Memory B cell (primary cell): ENCODE measurements at regions not wholly inside any gene's neighbourhood (a gene's known extent, or its start where the extent isn't known, plus 50 kb on each side); places are given as distances from the start of the nearest gene placed in this dataset.
"Not testable (repeated sequence)": the region's sequence is repeated elsewhere in the genome, so short reads cannot be mapped to it uniquely, and the experiment has no call there.

Experiments used
- ATAC-seq: fragments of 150-1000 bp; cut with Tn5 transposase; 2 replicates; pipeline ENCODE4 v1.10.0; 2021; ENCODE audit warnings: low read depth, mild to moderate bottlenecking, moderate library complexity
- DNase-seq, 2 donors: peaks; one replicate each; pipeline ENCODE4 v3.0.0; 2022; ENCODE audit warnings: low spot score in 2 of 2
- H3K27ac Mint-ChIP-seq: one replicate; pipeline ENCODE4 v1.8.0; 2022; ENCODE audit warnings: mild to moderate bottlenecking, moderate library complexity, mixed read lengths
- H3K27me3 Mint-ChIP-seq: one replicate; pipeline ENCODE4 v1.8.0; 2022; ENCODE audit warnings: mixed read lengths
- H3K36me3 Mint-ChIP-seq: one replicate; pipeline ENCODE4 v1.8.0; 2022; ENCODE audit warnings: mild to moderate bottlenecking, mixed read lengths
- H3K4me1 Mint-ChIP-seq: one replicate; pipeline ENCODE4 v1.8.0; 2022; ENCODE audit warnings: mixed read lengths
- H3K4me3 Mint-ChIP-seq: one replicate; pipeline ENCODE4 v1.8.0; 2022; ENCODE audit warnings: mild to moderate bottlenecking, moderate library complexity, mixed read lengths
- H3K9me3 Mint-ChIP-seq: one replicate; pipeline ENCODE4 v1.8.0; 2022; ENCODE audit warnings: mixed read lengths

- Mint-ChIP-seq H3K4me3 (no peak overlapping the region), H3K9me3 (peaks cover 3% of the 10 kb centered on the region), H3K4me1 (peaks cover 11% of the 10 kb centered on the region)
Measured at GRCh38 chr14:50025776-50026175, 90.6 kb downstream of the VCPKMT start.

GRCh38 chr14:50026396-50026795, 90.0 kb downstream of the VCPKMT start:
- DNase-seq, result no peak
- no peak overlapping the region for H3K4me3 Mint-ChIP-seq
- no peak for ATAC-seq
- no peak overlapping the region for H3K27ac Mint-ChIP-seq
- H3K36me3 Mint-ChIP-seq, result peaks cover 35% of the 10 kb centered on the region
- H3K4me1 Mint-ChIP-seq, result peaks cover 5% of the 10 kb centered on the region
- H3K9me3 Mint-ChIP-seq, result peaks cover 3% of the 10 kb centered on the region
- no peaks in the 10 kb centered on the region for H3K27me3 Mint-ChIP-seq

More at GRCh38 chr14:50025776-50026175, 90.6 kb downstream of the VCPKMT start:
- no peaks in the 10 kb centered on the region for H3K27me3 Mint-ChIP-seq
- no peak overlapping the region for H3K27ac Mint-ChIP-seq
- no peak for DNase-seq
- ATAC-seq, result no peak
- H3K36me3 Mint-ChIP-seq, result peaks cover 33% of the 10 kb centered on the region

- ATAC-seq, result no peak
Measured at GRCh38 chr14:50027816-50028215, 88.6 kb downstream of the VCPKMT start.

GRCh38 chr14:50028458-50028857, 87.9 kb downstream of the VCPKMT start:
- no peaks in the 10 kb centered on the region for H3K27me3 Mint-ChIP-seq
- peaks cover 38% of the 10 kb centered on the region for H3K36me3 Mint-ChIP-seq
- peaks cover 3% of the 10 kb centered on the region for H3K9me3 Mint-ChIP-seq
- ATAC-seq, result no peak
- H3K4me3 Mint-ChIP-seq, result no peak overlapping the region
- peaks cover 4% of the 10 kb centered on the region for H3K4me1 Mint-ChIP-seq
- no peak for DNase-seq
- H3K27ac Mint-ChIP-seq, result no peak overlapping the region

More at GRCh38 chr14:50027816-50028215, 88.6 kb downstream of the VCPKMT start:
- peaks cover 40% of the 10 kb centered on the region for H3K36me3 Mint-ChIP-seq
- no peaks in the 10 kb centered on the region for H3K27me3 Mint-ChIP-seq
- DNase-seq, result no peak
- H3K9me3 Mint-ChIP-seq, result peaks cover 3% of the 10 kb centered on the region
- peak overlapping the region; percentile 21 for H3K27ac Mint-ChIP-seq
- peaks cover 4% of the 10 kb centered on the region for H3K4me1 Mint-ChIP-seq
- no peak overlapping the region for H3K4me3 Mint-ChIP-seq

- H3K4me1 Mint-ChIP-seq, result peaks cover 6% of the 10 kb centered on the region
- DNase-seq (no peak), ATAC-seq (no peak)
- no peak overlapping the region for H3K27ac Mint-ChIP-seq
- peaks cover 39% of the 10 kb centered on the region for H3K36me3 Mint-ChIP-seq
- H3K27me3 Mint-ChIP-seq, result no peaks in the 10 kb centered on the region
- peaks cover 3% of the 10 kb centered on the region for H3K9me3 Mint-ChIP-seq
- no peak overlapping the region for H3K4me3 Mint-ChIP-seq
Measured at GRCh38 chr14:50030036-50030435, 86.3 kb downstream of the VCPKMT start.

GRCh38 chr14:50030911-50031310, 85.5 kb downstream of the VCPKMT start:
- not testable (repeated sequence) for H3K4me3 Mint-ChIP-seq, H3K4me1 Mint-ChIP-seq, H3K9me3 Mint-ChIP-seq, DNase-seq, ATAC-seq, H3K27me3 Mint-ChIP-seq
- peaks cover 32% of the 10 kb centered on the region for H3K36me3 Mint-ChIP-seq
- H3K27ac Mint-ChIP-seq, result peak overlapping the region; percentile 12

- peaks cover 6% of the 10 kb centered on the region for H3K4me1 Mint-ChIP-seq
- no peak overlapping the region for H3K27ac Mint-ChIP-seq
- no peaks in the 10 kb centered on the region for H3K27me3 Mint-ChIP-seq
- DNase-seq (no peak), ATAC-seq (no peak)
- no peaks in the 10 kb centered on the region for H3K9me3 Mint-ChIP-seq
- H3K4me3 Mint-ChIP-seq, result no peak overlapping the region
- H3K36me3 Mint-ChIP-seq, result peaks cover 34% of the 10 kb centered on the region
Measured at GRCh38 chr14:50031602-50032313, 84.6 kb downstream of the VCPKMT start.

- H3K36me3 Mint-ChIP-seq, result peaks cover 30% of the 10 kb centered on the region
- not testable (repeated sequence) for H3K4me3 Mint-ChIP-seq, H3K27ac Mint-ChIP-seq, ATAC-seq, H3K4me1 Mint-ChIP-seq, H3K27me3 Mint-ChIP-seq, H3K9me3 Mint-ChIP-seq, DNase-seq
Measured at GRCh38 chr14:50032462-50033167, 83.8 kb downstream of the VCPKMT start.

- Mint-ChIP-seq H3K27me3 (no peaks in the 10 kb centered on the region), H3K4me3 (no peak overlapping the region), H3K36me3 (peaks cover 28% of the 10 kb centered on the region), H3K4me1 (peaks cover 20% of the 10 kb centered on the region), H3K27ac (no peak overlapping the region), H3K9me3 (no peaks in the 10 kb centered on the region)
- no peak for DNase-seq
- no peak for ATAC-seq
Measured at GRCh38 chr14:50035214-50035613, 81.2 kb downstream of the VCPKMT start.

- Mint-ChIP-seq H3K27ac (no peak overlapping the region), H3K36me3 (peaks cover 22% of the 10 kb centered on the region), H3K9me3 (no peaks in the 10 kb centered on the region), H3K4me3 (no peak overlapping the region), H3K4me1 (peaks cover 26% of the 10 kb centered on the region), H3K27me3 (no peaks in the 10 kb centered on the region)
- ATAC-seq (no peak), DNase-seq (no peak)
Measured at GRCh38 chr14:50036211-50036610, 80.2 kb downstream of the VCPKMT start.

GRCh38 chr14:50036637-50037036, 79.7 kb downstream of the VCPKMT start:
- Mint-ChIP-seq H3K4me1 (peaks cover 26% of the 10 kb centered on the region), H3K36me3 (peaks cover 24% of the 10 kb centered on the region), H3K27me3 (no peaks in the 10 kb centered on the region), H3K27ac (no peak overlapping the region), H3K4me3 (no peak overlapping the region), H3K9me3 (no peaks in the 10 kb centered on the region)
- DNase-seq, result no peak
- ATAC-seq, result no peak

- Mint-ChIP-seq H3K36me3 (peaks cover 19% of the 10 kb centered on the region), H3K27me3 (no peaks in the 10 kb centered on the region), H3K9me3 (no peaks in the 10 kb centered on the region), H3K4me3 (no peak overlapping the region), H3K27ac (no peak overlapping the region), H3K4me1 (peaks cover 27% of the 10 kb centered on the region)
- DNase-seq (no peak), ATAC-seq (no peak)
Measured at GRCh38 chr14:50037240-50037639, 79.1 kb downstream of the VCPKMT start.

GRCh38 chr14:50037852-50038251, 78.5 kb downstream of the VCPKMT start:
- Mint-ChIP-seq H3K4me3 (no peak overlapping the region), H3K36me3 (peaks cover 19% of the 10 kb centered on the region), H3K27ac (no peak overlapping the region), H3K9me3 (no peaks in the 10 kb centered on the region), H3K27me3 (no peaks in the 10 kb centered on the region), H3K4me1 (peaks cover 27% of the 10 kb centered on the region)
- DNase-seq, result no peak
- no peak for ATAC-seq

- Mint-ChIP-seq H3K36me3 (peaks cover 19% of the 10 kb centered on the region), H3K4me1 (peaks cover 27% of the 10 kb centered on the region), H3K27ac (peak overlapping the region; percentile 74), H3K27me3 (no peaks in the 10 kb centered on the region), H3K9me3 (no peaks in the 10 kb centered on the region), H3K4me3 (peak overlapping the region; percentile 18)
- ATAC-seq (peak; percentile 79), DNase-seq (no peak)
Measured at GRCh38 chr14:50038398-50039119, 77.8 kb downstream of the VCPKMT start.
